Memory B cell (primary cell): ENCODE measurements at regions not wholly inside any gene's neighbourhood (a gene's known extent, or its start where the extent isn't known, plus 50 kb on each side); places are given as distances from the start of the nearest gene placed in this dataset.

Experiments
- ATAC-seq: fragments of 150-1000 bp; cut with Tn5 transposase; 2 replicates; pipeline ENCODE4 v1.10.0; 2021; ENCODE audit warnings: low read depth, mild to moderate bottlenecking, moderate library complexity
- DNase-seq, 2 donors: peaks; one replicate each; pipeline ENCODE4 v3.0.0; 2022; ENCODE audit warnings: low spot score in 2 of 2
- H3K27ac Mint-ChIP-seq: one replicate; pipeline ENCODE4 v1.8.0; 2022; ENCODE audit warnings: mild to moderate bottlenecking, moderate library complexity, mixed read lengths
- H3K27me3 Mint-ChIP-seq: one replicate; pipeline ENCODE4 v1.8.0; 2022; ENCODE audit warnings: mixed read lengths
- H3K36me3 Mint-ChIP-seq: one replicate; pipeline ENCODE4 v1.8.0; 2022; ENCODE audit warnings: mild to moderate bottlenecking, mixed read lengths
- H3K4me1 Mint-ChIP-seq: one replicate; pipeline ENCODE4 v1.8.0; 2022; ENCODE audit warnings: mixed read lengths
- H3K4me3 Mint-ChIP-seq: one replicate; pipeline ENCODE4 v1.8.0; 2022; ENCODE audit warnings: mild to moderate bottlenecking, moderate library complexity, mixed read lengths
- H3K9me3 Mint-ChIP-seq: one replicate; pipeline ENCODE4 v1.8.0; 2022; ENCODE audit warnings: mixed read lengths

GRCh38 chr9:90991953-90992352, 190.3 kb downstream of the SYK start:
- H3K27ac Mint-ChIP-seq = no peak overlapping the region
- no peak overlapping the region for H3K4me3 Mint-ChIP-seq
- peaks cover 1% of the 10 kb centered on the region for H3K27me3 Mint-ChIP-seq
- peaks cover 8% of the 10 kb centered on the region for H3K9me3 Mint-ChIP-seq
- H3K36me3 Mint-ChIP-seq = peaks cover 3% of the 10 kb centered on the region
- DNase-seq (no peak), ATAC-seq (no peak)
- peaks cover 4% of the 10 kb centered on the region for H3K4me1 Mint-ChIP-seq

- peaks cover 7% of the 10 kb centered on the region for H3K9me3 Mint-ChIP-seq
- H3K27me3 Mint-ChIP-seq = peaks cover 4% of the 10 kb centered on the region
- no peak overlapping the region for H3K27ac Mint-ChIP-seq
- DNase-seq = no peak
- no peaks in the 10 kb centered on the region for H3K4me1 Mint-ChIP-seq
- H3K36me3 Mint-ChIP-seq = peaks cover 2% of the 10 kb centered on the region
- ATAC-seq = no peak
- H3K4me3 Mint-ChIP-seq = no peak overlapping the region
These were observed 193.9 kb downstream of the SYK start for GRCh38 chr9:90995516-90995915.

GRCh38 chr9:90996154-90997065, 194.8 kb downstream of the SYK start:
- H3K27me3 Mint-ChIP-seq = peaks cover 4% of the 10 kb centered on the region
- ATAC-seq (no peak), DNase-seq (no peak)
- no peaks in the 10 kb centered on the region for H3K4me1 Mint-ChIP-seq
- H3K36me3 Mint-ChIP-seq = no peaks in the 10 kb centered on the region
- H3K9me3 Mint-ChIP-seq = peaks cover 3% of the 10 kb centered on the region
- no peak overlapping the region for H3K27ac Mint-ChIP-seq
- no peak overlapping the region for H3K4me3 Mint-ChIP-seq

GRCh38 chr9:90998573-90998972, 197.0 kb downstream of the SYK start:
- H3K27me3 Mint-ChIP-seq = peaks cover 4% of the 10 kb centered on the region
- ATAC-seq = no peak

GRCh38 chr9:90999425-91000397, 198.1 kb downstream of the SYK start:
- Mint-ChIP-seq H3K36me3 (no peaks in the 10 kb centered on the region), H3K27me3 (peaks cover 3% of the 10 kb centered on the region), H3K4me3 (no peak overlapping the region), H3K27ac (no peak overlapping the region), H3K9me3 (no peaks in the 10 kb centered on the region), H3K4me1 (no peaks in the 10 kb centered on the region)
- DNase-seq (no peak), ATAC-seq (no peak)

More at GRCh38 chr9:90998573-90998972, 197.0 kb downstream of the SYK start:
- no peak for DNase-seq
- Mint-ChIP-seq H3K9me3 (no peaks in the 10 kb centered on the region), H3K36me3 (no peaks in the 10 kb centered on the region), H3K27ac (no peak overlapping the region), H3K4me1 (no peaks in the 10 kb centered on the region), H3K4me3 (no peak overlapping the region)

- Mint-ChIP-seq H3K4me3 (no peak overlapping the region), H3K36me3 (no peaks in the 10 kb centered on the region), H3K4me1 (no peaks in the 10 kb centered on the region), H3K9me3 (no peaks in the 10 kb centered on the region), H3K27ac (no peak overlapping the region), H3K27me3 (peaks cover 7% of the 10 kb centered on the region)
- ATAC-seq (no peak), DNase-seq (no peak)
These were observed 199.6 kb downstream of the SYK start for GRCh38 chr9:91001146-91001611.

GRCh38 chr9:91004484-91004883, 202.9 kb downstream of the SYK start:
- H3K27me3 Mint-ChIP-seq = peaks cover 4% of the 10 kb centered on the region
- H3K27ac Mint-ChIP-seq = no peak overlapping the region
- ATAC-seq = no peak
- DNase-seq = no peak
- no peaks in the 10 kb centered on the region for H3K36me3 Mint-ChIP-seq
- H3K4me1 Mint-ChIP-seq = no peaks in the 10 kb centered on the region
- H3K9me3 Mint-ChIP-seq = no peaks in the 10 kb centered on the region
- no peak overlapping the region for H3K4me3 Mint-ChIP-seq

GRCh38 chr9:91004992-91005391, 203.4 kb downstream of the SYK start:
- no peak overlapping the region for H3K4me3 Mint-ChIP-seq
- H3K36me3 Mint-ChIP-seq = no peaks in the 10 kb centered on the region
- no peaks in the 10 kb centered on the region for H3K4me1 Mint-ChIP-seq

GRCh38 chr9:91006046-91006445, 204.4 kb downstream of the SYK start:
- ATAC-seq (no peak), DNase-seq (no peak)
- no peaks in the 10 kb centered on the region for H3K36me3 Mint-ChIP-seq
- peaks cover 4% of the 10 kb centered on the region for H3K27me3 Mint-ChIP-seq
- no peak overlapping the region for H3K27ac Mint-ChIP-seq
- no peaks in the 10 kb centered on the region for H3K4me1 Mint-ChIP-seq
- H3K9me3 Mint-ChIP-seq = no peaks in the 10 kb centered on the region
- H3K4me3 Mint-ChIP-seq = no peak overlapping the region

More at GRCh38 chr9:91004992-91005391, 203.4 kb downstream of the SYK start:
- Mint-ChIP-seq H3K9me3 (no peaks in the 10 kb centered on the region), H3K27me3 (peaks cover 4% of the 10 kb centered on the region), H3K27ac (no peak overlapping the region)
- no peak for DNase-seq
- ATAC-seq = no peak

GRCh38 chr9:91008568-91008967, 206.9 kb downstream of the SYK start:
- Mint-ChIP-seq H3K27ac (no peak overlapping the region), H3K36me3 (peaks cover 3% of the 10 kb centered on the region)

GRCh38 chr9:91011891-91012290, 210.3 kb downstream of the SYK start:
- H3K4me1 Mint-ChIP-seq = no peaks in the 10 kb centered on the region

More at GRCh38 chr9:91008568-91008967, 206.9 kb downstream of the SYK start:
- peaks cover 5% of the 10 kb centered on the region for H3K9me3 Mint-ChIP-seq
- peaks cover 9% of the 10 kb centered on the region for H3K27me3 Mint-ChIP-seq
- no peak overlapping the region for H3K4me3 Mint-ChIP-seq
- ATAC-seq (no peak), DNase-seq (no peak)
- H3K4me1 Mint-ChIP-seq = no peaks in the 10 kb centered on the region

GRCh38 chr9:91012933-91013841, 211.6 kb downstream of the SYK start:
- DNase-seq (no peak), ATAC-seq (no peak)
- H3K27me3 Mint-ChIP-seq = peaks cover 14% of the 10 kb centered on the region
- no peaks in the 10 kb centered on the region for H3K4me1 Mint-ChIP-seq
- H3K9me3 Mint-ChIP-seq = peaks cover 6% of the 10 kb centered on the region
- H3K4me3 Mint-ChIP-seq = no peak overlapping the region
- H3K27ac Mint-ChIP-seq = no peak overlapping the region
- H3K36me3 Mint-ChIP-seq = peaks cover 4% of the 10 kb centered on the region

More at GRCh38 chr9:91011891-91012290, 210.3 kb downstream of the SYK start:
- Mint-ChIP-seq H3K27me3 (peaks cover 12% of the 10 kb centered on the region), H3K27ac (no peak overlapping the region), H3K4me3 (no peak overlapping the region), H3K9me3 (peaks cover 5% of the 10 kb centered on the region), H3K36me3 (peaks cover 3% of the 10 kb centered on the region)
- ATAC-seq = no peak
- no peak for DNase-seq

GRCh38 chr9:91017245-91017644, 215.6 kb downstream of the SYK start:
- Mint-ChIP-seq H3K36me3 (peaks cover 9% of the 10 kb centered on the region), H3K9me3 (peaks cover 11% of the 10 kb centered on the region), H3K4me1 (no peaks in the 10 kb centered on the region), H3K4me3 (no peak overlapping the region), H3K27me3 (peaks cover 21% of the 10 kb centered on the region), H3K27ac (no peak overlapping the region)
- ATAC-seq (no peak), DNase-seq (no peak)
